ENCODE measurements at regions not wholly inside any gene's neighbourhood (a gene's known extent, or its start where the extent isn't known, plus 50 kb on each side); places are given as distances from the start of the nearest gene placed in this dataset.
"Not testable (repeated sequence)": the region's sequence is repeated elsewhere in the genome, so short reads cannot be mapped to it uniquely, and the experiment has no call there.

DNA sequence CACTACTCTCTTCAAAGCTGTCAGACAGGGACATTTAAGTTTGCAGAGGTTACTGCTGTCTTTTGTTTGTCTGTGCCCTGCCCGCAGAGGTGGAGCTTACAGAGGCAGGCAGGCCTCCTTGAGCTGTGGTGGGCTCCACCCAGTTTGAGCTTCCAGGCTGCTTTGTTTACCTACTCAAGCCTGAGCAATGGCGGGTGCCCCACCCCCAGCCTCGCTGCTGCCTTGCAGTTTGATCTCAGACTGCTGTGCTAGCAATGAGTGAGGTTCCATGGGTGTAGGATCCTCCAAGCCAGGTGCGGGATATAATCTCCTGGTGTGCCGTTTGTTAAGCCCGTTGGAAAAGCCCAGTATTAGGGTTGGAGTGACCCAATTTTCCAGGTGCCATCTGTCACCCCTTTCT is 581.2 kb downstream of the ANKRD50 start:
- not testable (repeated sequence) for TF ChIP-seq EZH2 (IDR thresholded peaks at IDR 0.05; ENCODE audit: borderline replicate concordance, insufficient read depth, low read length, poor library complexity, severe bottlenecking); EP300 (conservative IDR thresholded peaks at IDR 0.05; ENCODE audit: poor library complexity, severe bottlenecking); MXI1 (conservative IDR thresholded peaks at IDR 0.05; ENCODE audit: poor library complexity, severe bottlenecking); TAF1 (IDR thresholded peaks at IDR 0.05; ENCODE audit: low read depth)
- TF ChIP-seq, protein P1, sequence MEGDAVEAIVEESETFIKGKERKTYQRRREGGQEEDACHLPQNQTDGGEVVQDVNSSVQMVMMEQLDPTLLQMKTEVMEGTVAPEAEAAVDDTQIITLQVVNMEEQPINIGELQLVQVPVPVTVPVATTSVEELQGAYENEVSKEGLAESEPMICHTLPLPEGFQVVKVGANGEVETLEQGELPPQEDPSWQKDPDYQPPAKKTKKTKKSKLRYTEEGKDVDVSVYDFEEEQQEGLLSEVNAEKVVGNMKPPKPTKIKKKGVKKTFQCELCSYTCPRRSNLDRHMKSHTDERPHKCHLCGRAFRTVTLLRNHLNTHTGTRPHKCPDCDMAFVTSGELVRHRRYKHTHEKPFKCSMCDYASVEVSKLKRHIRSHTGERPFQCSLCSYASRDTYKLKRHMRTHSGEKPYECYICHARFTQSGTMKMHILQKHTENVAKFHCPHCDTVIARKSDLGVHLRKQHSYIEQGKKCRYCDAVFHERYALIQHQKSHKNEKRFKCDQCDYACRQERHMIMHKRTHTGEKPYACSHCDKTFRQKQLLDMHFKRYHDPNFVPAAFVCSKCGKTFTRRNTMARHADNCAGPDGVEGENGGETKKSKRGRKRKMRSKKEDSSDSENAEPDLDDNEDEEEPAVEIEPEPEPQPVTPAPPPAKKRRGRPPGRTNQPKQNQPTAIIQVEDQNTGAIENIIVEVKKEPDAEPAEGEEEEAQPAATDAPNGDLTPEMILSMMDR (IDR thresholded peaks at IDR 0.05; ENCODE audit: poor library complexity, severe bottlenecking) = not testable (repeated sequence)

All from neural cell (in vitro differentiated cells).